Body of pancreas (tissue), 4 donors: ENCODE measurements at regions not wholly inside any gene's neighbourhood (a gene's known extent, or its start where the extent isn't known, plus 50 kb on each side); places are given as distances from the start of the nearest gene placed in this dataset.

Experiments
- ATAC-seq: fragments of 150-250 bp; one replicate; pipeline ENCODE4 v1.9.1; 2016
- DNase-seq, 4 donors: peaks; one replicate each; pipeline ENCODE4 v3.0.0-alpha.2; 2019
- H3K27ac ChIP-seq, 4 donors: fragments of 200-600 bp; sonication (generic); 1 replicate in 3 of 4; 2 replicates in 1 of 4; pipeline versions ENCODE4 v1.5.1 to v1.6.1; 2016 to 2019; ENCODE audit warnings: mild to moderate bottlenecking in 1 of 4, mixed read lengths in 1 of 4, moderate library complexity in 1 of 4
- H3K27me3 ChIP-seq, 2 donors: fragments of 200-600 bp; sonication (generic); one replicate each; pipeline ENCODE4 v1.6.0; 2016; ENCODE audit warnings: mild to moderate bottlenecking in 1 of 2
- H3K36me3 ChIP-seq, 2 donors: fragments of 200-600 bp; sonication (generic); replicated peaks in 1 of 2; 2 replicates each; pipeline ENCODE4 v1.5.1; 2016; ENCODE audit warnings: low read depth in 2 of 2; ENCODE audit not compliant: insufficient read depth in 1 of 2
- H3K4me1 ChIP-seq: fragments of 200-600 bp; sonication (generic); one replicate; pipeline ENCODE4 v1.6.0; 2016
- H3K4me3 ChIP-seq, 2 donors: fragments of 200-600 bp; sonication (generic); 1 replicate in 1 of 2; 2 replicates in 1 of 2; pipeline ENCODE4 v1.5.1; 2016 to 2019
- H3K9me3 ChIP-seq, 3 donors: fragments of 200-600 bp; sonication (generic); 1 replicate in 2 of 3; 2 replicates in 1 of 3; pipeline ENCODE4 v1.5.1; 2016
- CTCF ChIP-seq, 7 experiments: fragments of 450-650 bp in 4 of 7; fragments of 200-600 bp in 3 of 7; sonication (generic) in 3 of 7; IDR thresholded peaks; one replicate each; pipeline ENCODE4 v1.5.1; 2016 to 2019; ENCODE audit warnings: antibody characterized with exemption in 7 of 7
- POLR2A ChIP-seq, 3 donors: fragments of 450-650 bp; IDR thresholded peaks; one replicate each; pipeline ENCODE4 v1.6.1; 2016; ENCODE audit warnings: antibody characterized with exemption in 3 of 3, mild to moderate bottlenecking in 2 of 3
- WGBS, 2 donors: methylation state at CpG; one replicate each; pipeline ENCODE4 v1.1.5; 2017; 5-methylcytosine and 5-hydroxymethylcytosine counted together
- intact Hi-C: fragments of 100-400 bp; cut with DNase I; formaldehyde crosslinking; loops from one replicate; pipeline ENCODE4 v1.15.1; 2023

GRCh38 chr17:17419631-17420030, 57.2 kb upstream of the MED9 start:
- ATAC-seq (no peak), DNase-seq (no peak)
- Histone ChIP-seq H3K4me1 (peaks cover 24% of the 10 kb centered on the region), H3K9me3 (peaks cover 0 to 3% (median 0%) of the 10 kb centered on the region in 3 donors), H3K36me3 (no peaks in the 10 kb centered on the region), H3K4me3 (no peak overlapping the region), H3K27ac (peak overlapping the region in 1 of 4 donors; percentile 33), H3K27me3 (no peaks in the 10 kb centered on the region)
- intact Hi-C loops = no loop called here
- WGBS, 2 donors = 89% methylated on average over 4 of the region's 4 CpGs
- no peak for TF ChIP-seq POLR2A (IDR thresholded peaks at IDR 0.05)
- TF ChIP-seq CTCF (IDR thresholded peaks at IDR 0.05) = no peak

DNA sequence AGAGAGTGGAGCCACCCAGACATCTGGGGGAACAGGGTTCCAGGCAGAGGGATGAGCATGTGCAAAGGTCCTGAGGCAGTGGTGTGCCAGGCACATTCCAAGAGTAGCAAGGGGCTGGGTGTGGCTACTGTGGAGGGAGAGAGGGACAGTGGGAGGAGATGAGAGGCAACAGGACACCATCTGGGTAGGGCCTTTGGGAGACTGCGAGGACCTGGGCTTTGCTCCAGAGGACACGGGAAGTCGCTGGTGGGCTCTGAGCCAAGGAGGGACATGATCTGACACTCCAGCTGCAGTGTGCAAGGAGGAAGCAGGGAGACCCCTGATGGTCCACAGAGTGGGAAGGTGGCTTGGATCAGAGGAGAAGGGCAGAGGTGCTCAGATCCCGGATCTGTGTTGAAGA, 56.7 kb upstream of the MED9 start:
- Histone ChIP-seq H3K4me1 (peaks cover 24% of the 10 kb centered on the region), H3K27ac (peak overlapping the region in 1 of 4 donors; percentile 33), H3K36me3 (no peaks in the 10 kb centered on the region), H3K9me3 (peaks cover 0 to 6% (median 0%) of the 10 kb centered on the region in 3 donors), H3K27me3 (no peaks in the 10 kb centered on the region), H3K4me3 (no peak overlapping the region)
- 52 to 57% methylated on average over 4 of the region's 4 CpGs for WGBS, 2 donors
- TF ChIP-seq POLR2A (IDR thresholded peaks at IDR 0.05) (no peak), CTCF (IDR thresholded peaks at IDR 0.05) (no peak)
- ATAC-seq (peak; percentile 16), DNase-seq (peak in 2 of 4 donors; percentile 22 to 33)
- intact Hi-C loops = no loop called here

GRCh38 chr17:17420561-17421269, 56.1 kb upstream of the MED9 start:
- Histone ChIP-seq H3K27me3 (no peaks in the 10 kb centered on the region), H3K27ac (peak overlapping the region in 2 of 4 donors; percentile 13 to 33), H3K9me3 (peaks cover 0 to 6% (median 0%) of the 10 kb centered on the region in 3 donors), H3K4me1 (peaks cover 24% of the 10 kb centered on the region), H3K36me3 (no peaks in the 10 kb centered on the region), H3K4me3 (no peak overlapping the region)
- DNase-seq = peak; percentile 40 to 66 (median 53)
- intact Hi-C loops = no loop called here
- peak; percentile 46 for ATAC-seq
- no peak for TF ChIP-seq CTCF (IDR thresholded peaks at IDR 0.05)
- no peak for TF ChIP-seq POLR2A (IDR thresholded peaks at IDR 0.05)
- 79 to 84% methylated on average over 15 to 16 of the region's 16 CpGs for WGBS, 2 donors

DNA sequence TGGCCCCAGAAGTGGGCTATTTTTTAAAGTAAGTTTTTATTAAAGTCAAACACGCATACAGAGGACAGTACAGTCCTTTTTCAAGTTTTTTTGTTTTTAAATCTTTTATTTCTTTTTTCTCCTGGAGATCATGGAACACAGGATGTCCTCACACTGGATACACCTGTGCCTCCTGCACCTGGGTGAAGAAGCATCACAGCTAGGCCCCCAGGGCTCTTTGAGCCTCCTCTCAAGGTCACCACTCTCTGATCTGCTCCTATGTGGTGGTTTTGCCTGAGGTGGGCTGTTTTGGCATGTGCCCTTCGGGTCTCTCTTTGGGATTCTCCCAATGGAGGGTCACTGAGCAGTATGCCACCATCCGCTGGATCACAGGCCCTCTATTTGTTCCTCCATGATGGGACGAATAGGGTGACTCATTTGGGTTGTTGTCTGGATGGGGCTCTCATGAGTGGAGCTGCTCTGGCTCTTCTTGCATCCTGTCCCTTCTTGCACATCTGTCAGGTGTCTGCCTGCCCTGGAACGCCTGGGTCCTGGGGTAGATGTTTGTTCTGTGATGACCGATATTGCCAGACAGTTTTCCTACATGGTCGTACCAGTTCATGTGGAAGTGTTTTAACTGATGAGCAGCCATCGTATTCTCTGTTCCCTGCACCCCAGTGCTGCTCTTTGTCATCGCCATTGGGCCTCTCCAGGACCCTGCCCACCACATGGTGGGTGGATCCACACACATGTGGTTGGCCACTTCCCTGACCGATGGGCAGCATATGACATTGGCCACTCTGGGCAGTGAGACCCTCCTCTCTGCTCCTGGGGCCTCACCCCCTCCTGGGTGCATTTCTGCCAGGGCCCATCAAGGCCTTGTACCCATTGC, 55.2 kb upstream of the MED9 start:
- Histone ChIP-seq H3K36me3 (no peaks in the 10 kb centered on the region), H3K27ac (peak overlapping the region in 1 of 4 donors; percentile 13), H3K4me3 (no peak overlapping the region), H3K27me3 (no peaks in the 10 kb centered on the region), H3K4me1 (peaks cover 20% of the 10 kb centered on the region), H3K9me3 (peaks cover 0 to 6% (median 0%) of the 10 kb centered on the region in 3 donors)
- WGBS, 2 donors = 84 to 90% methylated on average over 10 of the region's 10 CpGs
- intact Hi-C loops = no loop called here
- TF ChIP-seq CTCF (IDR thresholded peaks at IDR 0.05) = no peak
- TF ChIP-seq POLR2A (IDR thresholded peaks at IDR 0.05) = no peak
- DNase-seq (no peak), ATAC-seq (no peak)
